EH (cell line): ENCODE measurements at regions not wholly inside any gene's neighbourhood (a gene's known extent, or its start where the extent isn't known, plus 50 kb on each side); places are given as distances from the start of the nearest gene placed in this dataset.

Source experiments
- DNase-seq: peaks from one replicate; pipeline ENCODE4 v3.0.0-alpha.2; 2015; ENCODE audit warnings: low read depth

- DNase-seq, result no peak
Observed at GRCh38 chr4:162350331-162350730, 186.5 kb upstream of the FSTL5 start.

GRCh38 chr4:162349395-162349794, 185.6 kb upstream of the FSTL5 start:
- DNase-seq, result no peak

- no peak for DNase-seq
Observed at GRCh38 chr4:162347842-162348213, 184.0 kb upstream of the FSTL5 start.

GRCh38 chr4:162347156-162347841, 183.5 kb upstream of the FSTL5 start:
- no peak for DNase-seq

GRCh38 chr4:162343967-162344366, 180.2 kb upstream of the FSTL5 start:
- no peak for DNase-seq

- no peak for DNase-seq
Observed at GRCh38 chr4:162341533-162341932, 177.7 kb upstream of the FSTL5 start.

GRCh38 chr4:162323919-162324318, 160.1 kb upstream of the FSTL5 start:
- no peak for DNase-seq

- DNase-seq, result no peak
Observed at GRCh38 chr4:162322054-162322453, 158.3 kb upstream of the FSTL5 start.

- no peak for DNase-seq
Observed at GRCh38 chr4:162285753-162286152, 122.0 kb upstream of the FSTL5 start.

GRCh38 chr4:162282684-162283083, 118.9 kb upstream of the FSTL5 start:
- no peak for DNase-seq

GRCh38 chr4:162274354-162274753, 110.6 kb upstream of the FSTL5 start:
- no peak for DNase-seq

GRCh38 chr4:162272215-162272614, 108.4 kb upstream of the FSTL5 start:
- no peak for DNase-seq

- no peak for DNase-seq
Observed at GRCh38 chr4:162268911-162269310, 105.1 kb upstream of the FSTL5 start.

- DNase-seq, result no peak
Observed at GRCh38 chr4:162265802-162266201, 102.0 kb upstream of the FSTL5 start.

- DNase-seq, result no peak
Observed at GRCh38 chr4:162245051-162245450, 81.3 kb upstream of the FSTL5 start.

- DNase-seq, result no peak
Observed at GRCh38 chr4:162241857-162242256, 78.1 kb upstream of the FSTL5 start.

GRCh38 chr4:162239992-162240769, 76.4 kb upstream of the FSTL5 start:
- DNase-seq, result no peak

- DNase-seq, result no peak
Observed at GRCh38 chr4:162237676-162238075, 73.9 kb upstream of the FSTL5 start.

GRCh38 chr4:162234595-162234994, 70.8 kb upstream of the FSTL5 start:
- DNase-seq, result no peak

GRCh38 chr4:162232349-162232748, 68.5 kb upstream of the FSTL5 start:
- no peak for DNase-seq

GRCh38 chr4:162229670-162230069, 65.9 kb upstream of the FSTL5 start:
- DNase-seq, result no peak

- DNase-seq, result no peak
Observed at GRCh38 chr4:162221148-162221547, 57.3 kb upstream of the FSTL5 start.
